ENCODE measurements at regions not wholly inside any gene's neighbourhood (a gene's known extent, or its start where the extent isn't known, plus 50 kb on each side); places are given as distances from the start of the nearest gene placed in this dataset.

DNA sequence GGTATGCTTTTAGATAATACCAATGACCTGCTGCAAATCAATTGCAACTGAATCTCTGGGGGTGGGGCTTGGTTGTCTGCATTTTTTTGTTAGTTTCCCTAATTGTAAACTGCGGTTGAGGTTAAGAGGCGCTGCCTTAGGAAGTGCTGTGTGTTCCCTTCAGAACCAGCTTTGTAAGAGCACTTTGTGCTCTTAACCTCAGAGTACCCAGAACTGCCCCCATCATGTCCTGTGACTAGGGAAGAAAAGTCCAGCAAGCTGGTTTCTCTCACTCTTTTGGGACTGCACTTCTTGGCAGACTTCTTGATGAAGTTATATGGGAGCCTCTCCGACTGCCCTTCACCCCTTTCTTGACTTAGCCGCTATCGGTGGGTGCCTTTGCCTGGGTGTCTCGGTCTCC is 245.5 kb upstream of the CXCR4 start:
- Histone ChIP-seq H3K9me3 (ENCODE audit: low read length) (no peaks in the 10 kb centered on the region), H4K20me1 (ENCODE audit: insufficient read depth) (no peaks in the 10 kb centered on the region), H3K27me3 (ENCODE audit: insufficient read depth, low read depth, low read length) (no peaks in the 10 kb centered on the region), H2AFZ (ENCODE audit: low read depth, low read length) (no peak overlapping the region), H3K36me3 (ENCODE audit: insufficient read depth, low read length) (no peaks in the 10 kb centered on the region), H3K9me2 (ENCODE audit: insufficient read depth, low read length) (no peaks in the 10 kb centered on the region), H3K4me3 (ENCODE audit: low read length) (no peak overlapping the region), H3K27ac (ENCODE audit: low read length) (no peak overlapping the region), H3K9ac (ENCODE audit: low read length) (no peak overlapping the region), H3K4me2 (ENCODE audit: low read length) (no peak overlapping the region), H3K79me2 (replicated peaks; ENCODE audit: insufficient read depth, low read length) (no peaks in the 10 kb centered on the region), H3F3A (ENCODE audit: insufficient read depth, low read length, poor library complexity, severe bottlenecking) (no peaks in the 10 kb centered on the region)
- TF ChIP-seq MXI1 (conservative IDR thresholded peaks at IDR 0.05; ENCODE audit: poor library complexity, severe bottlenecking) (no peak), CTCF (IDR thresholded peaks at IDR 0.05; ENCODE audit: poor library complexity, severe bottlenecking) (no peak), TAF1 (IDR thresholded peaks at IDR 0.05; ENCODE audit: low read depth) (no peak), SMC3 (conservative IDR thresholded peaks at IDR 0.05; ENCODE audit: poor library complexity) (no peak), EP300 (conservative IDR thresholded peaks at IDR 0.05; ENCODE audit: poor library complexity, severe bottlenecking) (no peak), EZH2 (IDR thresholded peaks at IDR 0.05; ENCODE audit: borderline replicate concordance, insufficient read depth, low read length, poor library complexity, severe bottlenecking) (no peak), RAD21 (conservative IDR thresholded peaks at IDR 0.05) (no peak), POLR2AphosphoS5 (IDR thresholded peaks at IDR 0.05) (no peak)
- TF ChIP-seq, protein P1, sequence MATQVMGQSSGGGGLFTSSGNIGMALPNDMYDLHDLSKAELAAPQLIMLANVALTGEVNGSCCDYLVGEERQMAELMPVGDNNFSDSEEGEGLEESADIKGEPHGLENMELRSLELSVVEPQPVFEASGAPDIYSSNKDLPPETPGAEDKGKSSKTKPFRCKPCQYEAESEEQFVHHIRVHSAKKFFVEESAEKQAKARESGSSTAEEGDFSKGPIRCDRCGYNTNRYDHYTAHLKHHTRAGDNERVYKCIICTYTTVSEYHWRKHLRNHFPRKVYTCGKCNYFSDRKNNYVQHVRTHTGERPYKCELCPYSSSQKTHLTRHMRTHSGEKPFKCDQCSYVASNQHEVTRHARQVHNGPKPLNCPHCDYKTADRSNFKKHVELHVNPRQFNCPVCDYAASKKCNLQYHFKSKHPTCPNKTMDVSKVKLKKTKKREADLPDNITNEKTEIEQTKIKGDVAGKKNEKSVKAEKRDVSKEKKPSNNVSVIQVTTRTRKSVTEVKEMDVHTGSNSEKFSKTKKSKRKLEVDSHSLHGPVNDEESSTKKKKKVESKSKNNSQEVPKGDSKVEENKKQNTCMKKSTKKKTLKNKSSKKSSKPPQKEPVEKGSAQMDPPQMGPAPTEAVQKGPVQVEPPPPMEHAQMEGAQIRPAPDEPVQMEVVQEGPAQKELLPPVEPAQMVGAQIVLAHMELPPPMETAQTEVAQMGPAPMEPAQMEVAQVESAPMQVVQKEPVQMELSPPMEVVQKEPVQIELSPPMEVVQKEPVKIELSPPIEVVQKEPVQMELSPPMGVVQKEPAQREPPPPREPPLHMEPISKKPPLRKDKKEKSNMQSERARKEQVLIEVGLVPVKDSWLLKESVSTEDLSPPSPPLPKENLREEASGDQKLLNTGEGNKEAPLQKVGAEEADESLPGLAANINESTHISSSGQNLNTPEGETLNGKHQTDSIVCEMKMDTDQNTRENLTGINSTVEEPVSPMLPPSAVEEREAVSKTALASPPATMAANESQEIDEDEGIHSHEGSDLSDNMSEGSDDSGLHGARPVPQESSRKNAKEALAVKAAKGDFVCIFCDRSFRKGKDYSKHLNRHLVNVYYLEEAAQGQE (IDR thresholded peaks at IDR 0.05; ENCODE audit: borderline replicate concordance) = no peak

DNA sequence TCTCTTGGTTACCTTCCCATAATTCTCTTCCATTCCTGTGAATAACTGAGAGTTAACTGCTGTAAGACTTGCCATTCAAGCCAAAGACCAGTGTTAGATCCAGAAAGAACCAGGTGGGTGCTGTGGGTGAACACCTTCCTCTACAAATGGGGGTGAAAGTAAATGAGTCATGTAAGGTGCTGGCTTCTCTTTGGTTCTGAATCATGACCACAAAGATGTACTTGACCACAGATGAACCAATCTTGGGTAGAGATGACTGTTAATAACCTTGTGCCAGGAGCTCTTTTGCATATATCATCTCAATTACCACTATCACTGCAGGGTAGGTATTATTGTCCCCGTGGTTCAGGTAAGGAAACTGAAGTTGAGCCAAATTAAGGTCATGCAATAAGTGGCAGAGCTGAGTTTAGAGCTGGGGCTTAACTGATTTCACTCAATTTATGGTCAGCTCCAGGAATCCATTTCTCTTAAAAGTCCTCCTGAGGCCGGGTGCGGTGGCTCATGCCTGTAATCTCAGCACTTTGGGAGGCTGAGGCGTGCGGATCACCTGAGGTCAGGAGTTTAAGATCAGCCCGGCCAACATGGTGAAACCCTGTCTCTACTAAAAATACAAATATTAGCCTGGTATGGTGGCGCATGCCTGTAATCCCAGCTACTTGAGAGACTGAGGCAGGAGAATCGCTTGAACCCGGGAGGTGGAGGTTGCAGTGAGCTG is 244.9 kb upstream of the CXCR4 start:
- H3K36me3 ChIP-seq (ENCODE audit: insufficient read depth, low read length) = no peaks in the 10 kb centered on the region
- no peak overlapping the region for H3K4me2 ChIP-seq (ENCODE audit: low read length)
- H3K79me2 ChIP-seq (replicated peaks; ENCODE audit: insufficient read depth, low read length) = no peaks in the 10 kb centered on the region
- no peaks in the 10 kb centered on the region for H3K9me2 ChIP-seq (ENCODE audit: insufficient read depth, low read length)
- H3F3A ChIP-seq (ENCODE audit: insufficient read depth, low read length, poor library complexity, severe bottlenecking) = no peaks in the 10 kb centered on the region
- no peaks in the 10 kb centered on the region for H3K27me3 ChIP-seq (ENCODE audit: insufficient read depth, low read depth, low read length)
- H3K27ac ChIP-seq (ENCODE audit: low read length) = no peak overlapping the region
- TF ChIP-seq RAD21 (conservative IDR thresholded peaks at IDR 0.05) = no peak
- no peak for TF ChIP-seq SMC3 (conservative IDR thresholded peaks at IDR 0.05; ENCODE audit: poor library complexity)
- TF ChIP-seq EZH2 (IDR thresholded peaks at IDR 0.05; ENCODE audit: borderline replicate concordance, insufficient read depth, low read length, poor library complexity, severe bottlenecking) = no peak
- TF ChIP-seq, protein P1 (IDR thresholded peaks at IDR 0.05; ENCODE audit: borderline replicate concordance) = no peak
- no peak for TF ChIP-seq CTCF (IDR thresholded peaks at IDR 0.05; ENCODE audit: poor library complexity, severe bottlenecking)
- TF ChIP-seq TAF1 (IDR thresholded peaks at IDR 0.05; ENCODE audit: low read depth) = no peak
- no peak for TF ChIP-seq EP300 (conservative IDR thresholded peaks at IDR 0.05; ENCODE audit: poor library complexity, severe bottlenecking)
- TF ChIP-seq POLR2AphosphoS5 (IDR thresholded peaks at IDR 0.05) = no peak
- TF ChIP-seq MXI1 (conservative IDR thresholded peaks at IDR 0.05; ENCODE audit: poor library complexity, severe bottlenecking) = no peak
- no peak overlapping the region for H2AFZ ChIP-seq (ENCODE audit: low read depth, low read length)
- no peaks in the 10 kb centered on the region for H3K9me3 ChIP-seq (ENCODE audit: low read length)
- H4K20me1 ChIP-seq (ENCODE audit: insufficient read depth) = no peaks in the 10 kb centered on the region
- H3K4me3 ChIP-seq (ENCODE audit: low read length) = no peak overlapping the region
- no peak overlapping the region for H3K9ac ChIP-seq (ENCODE audit: low read length)

Measured in neural cell (in vitro differentiated cells).